Astrocyte (in vitro differentiated cells and primary cell): ENCODE measurements at regions not wholly inside any gene's neighbourhood (a gene's known extent, or its start where the extent isn't known, plus 50 kb on each side); places are given as distances from the start of the nearest gene placed in this dataset.

Source experiments
- CTCF ChIP-seq: IDR thresholded peaks from 2 replicates; pipeline ENCODE4 v1.5.1; 2011; ENCODE audit warnings: low read depth, mild to moderate bottlenecking, inconsistent platforms, low read length, moderate library complexity; ENCODE audit not compliant: insufficient read depth
- EZH2 ChIP-seq: IDR thresholded peaks from 2 replicates; pipeline ENCODE4 v1.6.1; 2012; ENCODE audit warnings: mild to moderate bottlenecking, low read length, inconsistent platforms; ENCODE audit not compliant: insufficient read depth

- no peak for TF ChIP-seq CTCF
- TF ChIP-seq EZH2: no peak
These were observed 58.9 kb upstream of the NUPR2 start for GRCh38 chr7:56174875-56175760.
